ENCODE measurements at regions not wholly inside any gene's neighbourhood (a gene's known extent, or its start where the extent isn't known, plus 50 kb on each side); places are given as distances from the start of the nearest gene placed in this dataset.

- ATAC-seq (no peak), DNase-seq (ENCODE audit: low spot score) (no peak)
- intact Hi-C loops (cut with DNase I): no loop called here
Observed at GRCh38 chr6:105769197-105769596, 316.9 kb upstream of the PRDM1 start.

- intact Hi-C loops (cut with DNase I): no loop called here
- DNase-seq (ENCODE audit: low spot score) (no peak), ATAC-seq (no peak)
Observed at GRCh38 chr6:105767541-105767940, 318.6 kb upstream of the PRDM1 start.

GRCh38 chr6:105765239-105765638 is 320.9 kb upstream of the PRDM1 start:
- intact Hi-C loops (cut with DNase I): no loop called here
- DNase-seq (ENCODE audit: low spot score) (no peak), ATAC-seq (no peak)

- ATAC-seq (no peak), DNase-seq (ENCODE audit: low spot score) (no peak)
- intact Hi-C loops (cut with DNase I): no loop called here
Observed at GRCh38 chr6:105764315-105764714, 321.8 kb upstream of the PRDM1 start.

- DNase-seq (ENCODE audit: low spot score): no peak
- no peak for ATAC-seq
Observed at GRCh38 chr6:105763866-105764265, 322.3 kb upstream of the PRDM1 start.

GRCh38 chr6:105760746-105761145 is 325.4 kb upstream of the PRDM1 start:
- intact Hi-C loops (cut with DNase I): no loop called here
- DNase-seq (ENCODE audit: low spot score): no peak
- ATAC-seq: no peak

More at GRCh38 chr6:105763866-105764265, 322.3 kb upstream of the PRDM1 start:
- intact Hi-C loops (cut with DNase I): no loop called here

GRCh38 chr6:105759946-105760345 is 326.2 kb upstream of the PRDM1 start:
- DNase-seq (ENCODE audit: low spot score): no peak
- intact Hi-C loops (cut with DNase I): no loop called here
- no peak for ATAC-seq

GRCh38 chr6:105759015-105759414 is 327.1 kb upstream of the PRDM1 start:
- no peak for ATAC-seq
- DNase-seq (ENCODE audit: low spot score): no peak
- intact Hi-C loops (cut with DNase I): no loop called here

GRCh38 chr6:105757512-105758200 is 328.5 kb upstream of the PRDM1 start:
- intact Hi-C loops (cut with DNase I): no loop called here
- no peak for DNase-seq (ENCODE audit: low spot score)
- no peak for ATAC-seq

- intact Hi-C loops (cut with DNase I): no loop called here
- DNase-seq (ENCODE audit: low spot score) (no peak), ATAC-seq (no peak)
Observed at GRCh38 chr6:105755885-105756284, 330.3 kb upstream of the PRDM1 start.

GRCh38 chr6:105753620-105754211 is 332.4 kb upstream of the PRDM1 start:
- intact Hi-C loops (cut with DNase I): no loop called here
- peak; percentile 20 for ATAC-seq
- no peak for DNase-seq (ENCODE audit: low spot score)

GRCh38 chr6:105753207-105753606 is 332.9 kb upstream of the PRDM1 start:
- intact Hi-C loops (cut with DNase I): no loop called here
- no peak for DNase-seq (ENCODE audit: low spot score)
- no peak for ATAC-seq

GRCh38 chr6:105750089-105750488 is 336.0 kb upstream of the PRDM1 start:
- no peak for DNase-seq (ENCODE audit: low spot score)
- intact Hi-C loops (cut with DNase I): no loop called here
- ATAC-seq: no peak

- DNase-seq (ENCODE audit: low spot score) (no peak), ATAC-seq (no peak)
- intact Hi-C loops (cut with DNase I): no loop called here
Observed at GRCh38 chr6:105748737-105749161, 337.4 kb upstream of the PRDM1 start.

- DNase-seq (ENCODE audit: low spot score) (no peak), ATAC-seq (no peak)
- intact Hi-C loops (cut with DNase I): no loop called here
Observed at GRCh38 chr6:105747823-105748405, 338.2 kb upstream of the PRDM1 start.

- intact Hi-C loops (cut with DNase I): no loop called here
- DNase-seq (ENCODE audit: low spot score): no peak
- no peak for ATAC-seq
Observed at GRCh38 chr6:105746509-105746908, 339.6 kb upstream of the PRDM1 start.

GRCh38 chr6:105746130-105746505 is 340.0 kb upstream of the PRDM1 start:
- ATAC-seq (no peak), DNase-seq (ENCODE audit: low spot score) (no peak)
- intact Hi-C loops (cut with DNase I): no loop called here

- no peak for DNase-seq (ENCODE audit: low spot score)
- no peak for ATAC-seq
- intact Hi-C loops (cut with DNase I): no loop called here
Observed at GRCh38 chr6:105745464-105746129, 340.5 kb upstream of the PRDM1 start.

- ATAC-seq (no peak), DNase-seq (ENCODE audit: low spot score) (no peak)
- intact Hi-C loops (cut with DNase I): no loop called here
Observed at GRCh38 chr6:105744815-105745214, 341.3 kb upstream of the PRDM1 start.

GRCh38 chr6:105740946-105741645 is 338.2 kb upstream of the PREP start:
- DNase-seq (ENCODE audit: low spot score) (no peak), ATAC-seq (peak; percentile 50)
- intact Hi-C loops (cut with DNase I): no loop called here
